B cell (primary cell): ENCODE measurements at regions not wholly inside any gene's neighbourhood (a gene's known extent, or its start where the extent isn't known, plus 50 kb on each side); places are given as distances from the start of the nearest gene placed in this dataset.

ENCODE experiments used
- ATAC-seq: fragments of 200-7000 bp; cut with Tn5 transposase; one replicate; pipeline ENCODE4 v1.10.0; 2021; ENCODE audit warnings: low read depth, mild to moderate bottlenecking, moderate number of reproducible peaks, moderate library complexity
- CTCF ChIA-PET: fragments of 350-600 bp; sonication (Branson Sonifier 250); formaldehyde crosslinking; loops from one replicate; lab custom pipeline; 2021; ENCODE audit warnings: antibody characterized with exemption, inconsistent platforms; lab: Charles Lee
- POLR2A ChIA-PET: fragments of 350-600 bp; sonication (Branson Sonifier 250); formaldehyde crosslinking; loops from one replicate; lab custom pipeline; 2021; ENCODE audit warnings: antibody characterized with exemption; lab: Charles Lee
- DNase-seq: peaks from one replicate; pipeline ENCODE4 v3.0.0; 2013
- H2AFZ ChIP-seq: 2 replicates; pipeline ENCODE4 v1.6.1; 2012; ENCODE audit warnings: mild to moderate bottlenecking, low read depth, low read length; ENCODE audit not compliant: insufficient read depth, poor library complexity, severe bottlenecking
- H3K27ac ChIP-seq, 2 donors: 1 replicate in 1 of 2; 2 replicates in 1 of 2; pipeline ENCODE4 v1.5.1; 2012 to 2013; ENCODE audit warnings: low read length in 2 of 2, mild to moderate bottlenecking in 2 of 2, moderate library complexity in 1 of 2
- H3K27me3 ChIP-seq, 4 experiments: fragments of 200-600 bp in 1 of 4; sonication (generic) in 1 of 4; replicated peaks in 1 of 4; 1 replicate in 2 of 4; 2 replicates in 2 of 4; pipeline versions ENCODE4 v1.6.1 to v1.7.0; 2013 to 2016; ENCODE audit warnings: low read length in 3 of 4, mild to moderate bottlenecking in 2 of 4, mixed read lengths in 1 of 4, moderate library complexity in 1 of 4; ENCODE audit not compliant: insufficient read depth in 4 of 4, control insufficient read depth in 3 of 4; ENCODE audit errors: control extremely low read depth in 1 of 4
- H3K36me3 ChIP-seq, 2 experiments: replicated peaks in 1 of 2; 1 replicate in 1 of 2; 2 replicates in 1 of 2; pipeline versions ENCODE4 v1.6.1 to v1.7.1; 2013; ENCODE audit warnings: low read length in 1 of 2; ENCODE audit not compliant: insufficient read depth in 2 of 2, control insufficient read depth in 1 of 2; ENCODE audit errors: control extremely low read depth in 1 of 2, extremely low read depth in 1 of 2
- H3K4me1 ChIP-seq, 2 donors: fragments of 200-600 bp in 1 of 2; sonication (generic) in 1 of 2; 1 replicate in 1 of 2; 2 replicates in 1 of 2; pipeline versions ENCODE4 v1.5.1 to v1.6.1; 2013 to 2017; ENCODE audit warnings: low read length in 2 of 2; ENCODE audit not compliant: control insufficient read depth in 2 of 2, insufficient read depth in 2 of 2
- H3K4me2 ChIP-seq: replicated peaks from 2 replicates; pipeline ENCODE3; 2012; ENCODE audit warnings: mild to moderate bottlenecking, low read depth, low read length; ENCODE audit not compliant: poor library complexity, severe bottlenecking
- H3K4me3 ChIP-seq, 5 experiments: fragments of 200-600 bp in 1 of 5; sonication (generic) in 1 of 5; 1 replicate in 3 of 5; 2 replicates in 2 of 5; pipeline versions ENCODE4 v1.5.1 to v1.7.0; 2011 to 2016; ENCODE audit warnings: low read length in 4 of 5, mild to moderate bottlenecking in 4 of 5, low read depth in 2 of 5, control low read depth in 1 of 5, moderate library complexity in 1 of 5; ENCODE audit not compliant: insufficient read depth in 1 of 5; ENCODE audit errors: control extremely low read depth in 1 of 5, extremely low read depth in 1 of 5
- H3K79me2 ChIP-seq: fragments of 200-600 bp; sonication (generic); one replicate; pipeline ENCODE4 v1.6.0; 2016; ENCODE audit warnings: low read length; ENCODE audit not compliant: control insufficient read depth, insufficient read depth
- H3K9ac ChIP-seq: fragments of 200-600 bp; sonication (generic); 2 replicates; pipeline ENCODE4 v1.6.1; 2017; ENCODE audit warnings: mild to moderate bottlenecking, low read length, moderate library complexity
- H3K9me3 ChIP-seq, 3 donors: one replicate each; pipeline versions ENCODE4 v1.6.1 to v1.7.1; 2013; ENCODE audit warnings: low read length in 2 of 3; ENCODE audit not compliant: control insufficient read depth in 2 of 3, insufficient read depth in 1 of 3; ENCODE audit errors: control extremely low read depth in 1 of 3
- H4K20me1 ChIP-seq: 2 replicates; pipeline ENCODE4 v1.6.0; 2012; ENCODE audit warnings: mild to moderate bottlenecking, low read length; ENCODE audit not compliant: insufficient read depth, control insufficient read depth, poor library complexity, severe bottlenecking
- H3K27ac Mint-ChIP-seq: one replicate; pipeline ENCODE4 v1.8.0; 2021; ENCODE audit warnings: mixed read lengths
- H3K27me3 Mint-ChIP-seq: one replicate; pipeline ENCODE4 v1.8.0; 2021; ENCODE audit warnings: mixed read lengths
- H3K4me1 Mint-ChIP-seq: one replicate; pipeline ENCODE4 v1.8.0; 2021; ENCODE audit warnings: mixed read lengths
- H3K4me3 Mint-ChIP-seq: one replicate; pipeline ENCODE4 v1.8.0; 2021; ENCODE audit warnings: mixed read lengths
- H3K9me3 Mint-ChIP-seq: one replicate; pipeline ENCODE4 v1.8.0; 2022; ENCODE audit warnings: mixed read lengths; ENCODE audit not compliant: insufficient read depth
- EZH2 ChIP-seq: IDR thresholded peaks from 2 replicates; pipeline ENCODE4 v1.6.1; 2012; ENCODE audit warnings: borderline replicate concordance, low read depth, mild to moderate bottlenecking, moderate library complexity, low read length; ENCODE audit not compliant: insufficient read depth, poor library complexity, severe bottlenecking
- WGBS: methylation state at CpG from one replicate; pipeline ENCODE4 v1.1.5; 2013; ENCODE audit warnings: missing lambda C conversion rate; ENCODE audit not compliant: insufficient coverage; 5-methylcytosine and 5-hydroxymethylcytosine counted together
- intact Hi-C: fragments of 100-400 bp; cut with micrococcal nuclease; formaldehyde crosslinking; loops from one replicate; pipeline ENCODE4 v1.10.0; 2022
- TF ChIP-seq, protein P1 (sequence below): fragments of 200-600 bp; IDR thresholded peaks from one replicate; pipeline ENCODE4 v1.8.0; 2022; ENCODE audit warnings: antibody characterized with exemption, mild to moderate bottlenecking

DNA sequence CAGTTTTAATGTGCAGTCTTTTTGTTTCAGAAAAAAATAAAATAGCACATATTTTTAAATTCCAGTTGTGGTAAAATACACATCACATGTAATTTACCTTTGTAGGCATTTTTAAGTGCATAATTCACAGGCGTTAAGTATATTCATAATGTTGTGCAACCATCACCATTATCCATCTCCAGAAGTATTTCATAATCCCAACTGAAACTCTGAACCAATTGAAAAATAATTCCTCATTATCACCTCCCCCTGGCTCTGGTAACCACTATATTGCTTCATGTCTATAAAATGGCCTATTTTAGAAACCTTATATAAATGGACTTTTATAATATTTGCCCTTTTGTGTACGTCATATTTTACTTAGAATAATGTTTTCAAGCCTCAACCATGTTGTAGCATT lies 756.5 kb upstream of the KLHL1 start:
- ATAC-seq = no peak
- no peaks in the 10 kb centered on the region for H3K27me3 Mint-ChIP-seq
- no peak overlapping the region for H3K4me3 ChIP-seq
- TF ChIP-seq EZH2 = no peak
- TF ChIP-seq, protein P1, sequence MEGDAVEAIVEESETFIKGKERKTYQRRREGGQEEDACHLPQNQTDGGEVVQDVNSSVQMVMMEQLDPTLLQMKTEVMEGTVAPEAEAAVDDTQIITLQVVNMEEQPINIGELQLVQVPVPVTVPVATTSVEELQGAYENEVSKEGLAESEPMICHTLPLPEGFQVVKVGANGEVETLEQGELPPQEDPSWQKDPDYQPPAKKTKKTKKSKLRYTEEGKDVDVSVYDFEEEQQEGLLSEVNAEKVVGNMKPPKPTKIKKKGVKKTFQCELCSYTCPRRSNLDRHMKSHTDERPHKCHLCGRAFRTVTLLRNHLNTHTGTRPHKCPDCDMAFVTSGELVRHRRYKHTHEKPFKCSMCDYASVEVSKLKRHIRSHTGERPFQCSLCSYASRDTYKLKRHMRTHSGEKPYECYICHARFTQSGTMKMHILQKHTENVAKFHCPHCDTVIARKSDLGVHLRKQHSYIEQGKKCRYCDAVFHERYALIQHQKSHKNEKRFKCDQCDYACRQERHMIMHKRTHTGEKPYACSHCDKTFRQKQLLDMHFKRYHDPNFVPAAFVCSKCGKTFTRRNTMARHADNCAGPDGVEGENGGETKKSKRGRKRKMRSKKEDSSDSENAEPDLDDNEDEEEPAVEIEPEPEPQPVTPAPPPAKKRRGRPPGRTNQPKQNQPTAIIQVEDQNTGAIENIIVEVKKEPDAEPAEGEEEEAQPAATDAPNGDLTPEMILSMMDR = no peak
- no CpG with 5 or more reads among the region's 2 CpGs for WGBS
- H4K20me1 ChIP-seq = no peaks in the 10 kb centered on the region
- ChIA-PET POLR2A (no interaction called here), CTCF (no interaction called here)
- no peaks in the 10 kb centered on the region for H3K4me1 Mint-ChIP-seq
- peaks cover 6% of the 10 kb centered on the region for H3K9me3 Mint-ChIP-seq
- DNase-seq = no peak
- no peak overlapping the region for H2AFZ ChIP-seq
- H3K9me3 ChIP-seq = peaks cover 0 to 8% (median 0%) of the 10 kb centered on the region in 3 donors
- no peak overlapping the region for H3K4me3 Mint-ChIP-seq
- H3K27ac ChIP-seq = no peak overlapping the region
- H3K79me2 ChIP-seq = no peaks in the 10 kb centered on the region
- no peaks in the 10 kb centered on the region for H3K27me3 ChIP-seq
- H3K4me2 ChIP-seq = no peak overlapping the region
- no peak overlapping the region for H3K9ac ChIP-seq
- intact Hi-C loops = no loop called here
- H3K27ac Mint-ChIP-seq = no peak overlapping the region
- H3K36me3 ChIP-seq = no peaks in the 10 kb centered on the region
- H3K4me1 ChIP-seq = no peaks in the 10 kb centered on the region

DNA sequence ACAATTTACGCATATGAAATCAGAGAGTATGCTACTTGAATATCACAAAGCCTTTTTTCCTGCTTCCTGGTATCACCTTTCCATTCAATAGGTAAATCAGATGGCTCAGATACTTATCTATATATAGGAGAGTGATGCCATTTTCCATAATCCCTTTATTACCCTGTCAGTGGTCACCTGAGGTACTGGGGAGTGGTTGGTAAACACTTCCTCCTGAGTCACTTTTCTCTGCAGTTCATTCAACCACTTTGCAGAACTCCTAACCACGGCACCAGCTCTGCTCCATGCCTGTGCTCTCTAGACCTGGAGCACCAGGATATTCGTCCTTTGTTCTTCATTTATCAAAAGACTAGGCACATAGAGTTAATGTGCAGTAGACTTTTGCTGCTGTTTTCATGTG lies 748.5 kb upstream of the KLHL1 start:
- no peak for TF ChIP-seq EZH2
- TF ChIP-seq, protein P1 = no peak

More for the DNA sequence above, 748.5 kb upstream of the KLHL1 start:
- Mint-ChIP-seq H3K27me3 (no peaks in the 10 kb centered on the region), H3K4me1 (no peaks in the 10 kb centered on the region), H3K27ac (no peak overlapping the region), H3K4me3 (no peak overlapping the region), H3K9me3 (peaks cover 6% of the 10 kb centered on the region)
- Histone ChIP-seq H3K27me3 (no peaks in the 10 kb centered on the region), H3K27ac (no peak overlapping the region), H3K36me3 (no peaks in the 10 kb centered on the region), H2AFZ (no peak overlapping the region), H3K4me2 (no peak overlapping the region), H3K4me3 (no peak overlapping the region), H3K4me1 (no peaks in the 10 kb centered on the region), H4K20me1 (no peaks in the 10 kb centered on the region), H3K79me2 (no peaks in the 10 kb centered on the region), H3K9ac (no peak overlapping the region), H3K9me3 (peaks cover 0 to 11% (median 0%) of the 10 kb centered on the region in 3 donors)
- ChIA-PET CTCF (no interaction called here), POLR2A (no interaction called here)
- no peak for ATAC-seq
- intact Hi-C loops = no loop called here
- DNase-seq = no peak
- WGBS = no CpG with 5 or more reads among the region's 3 CpGs
